Neuronal stem cell (in vitro differentiated cells): ENCODE measurements at regions not wholly inside any gene's neighbourhood (a gene's known extent, or its start where the extent isn't known, plus 50 kb on each side); places are given as distances from the start of the nearest gene placed in this dataset.
A peak's percentile ranks its signal among the peaks of the same experiment; 100 is the strongest.
"Not testable (repeated sequence)": the region's sequence is repeated elsewhere in the genome, so short reads cannot be mapped to it uniquely, and the experiment has no call there.

Experiments
- DNase-seq: peaks from one replicate; pipeline ENCODE4 v3.0.0-alpha.2; 2013; ENCODE audit warnings: low spot score
- H2AFZ ChIP-seq: one replicate; pipeline ENCODE4 v1.6.1; 2013; ENCODE audit warnings: mild to moderate bottlenecking, low read length, inconsistent platforms
- H2AK5ac ChIP-seq: 2 replicates; pipeline ENCODE4 v1.6.1; 2013; ENCODE audit warnings: low read depth, mild to moderate bottlenecking, inconsistent platforms, low read length, moderate library complexity, mixed read lengths
- H2BK120ac ChIP-seq: 2 replicates; pipeline ENCODE4 v1.6.1; 2013; ENCODE audit warnings: low read depth, mild to moderate bottlenecking, inconsistent platforms, low read length, moderate library complexity, mixed read lengths
- H2BK12ac ChIP-seq: one replicate; pipeline ENCODE4 v1.6.1; 2013; ENCODE audit warnings: low read length, inconsistent platforms
- H2BK15ac ChIP-seq: 2 replicates; pipeline ENCODE4 v1.6.1; 2013; ENCODE audit warnings: mild to moderate bottlenecking, low read length, inconsistent platforms, mixed read lengths
- H2BK5ac ChIP-seq: one replicate; pipeline ENCODE4 v1.6.1; 2013; ENCODE audit warnings: inconsistent platforms, mild to moderate bottlenecking, low read length, moderate library complexity
- H3K14ac ChIP-seq: one replicate; pipeline ENCODE4 v1.6.1; 2013; ENCODE audit warnings: low read length, inconsistent platforms
- H3K18ac ChIP-seq: 2 replicates; pipeline ENCODE4 v1.6.1; 2013; ENCODE audit warnings: low read length, inconsistent platforms
- H3K23ac ChIP-seq: 2 replicates; pipeline ENCODE4 v1.6.1; 2013; ENCODE audit warnings: low read depth, mild to moderate bottlenecking, mixed read lengths, low read length, inconsistent platforms; ENCODE audit not compliant: poor library complexity
- H3K27ac ChIP-seq: replicated peaks from 3 replicates; pipeline ENCODE4 v1.5.1; 2013; ENCODE audit warnings: low read length, inconsistent platforms
- H3K27me3 ChIP-seq, 3 experiments: 2 replicates each; pipeline ENCODE4 v1.6.1; 2013; ENCODE audit warnings: low read length in 3 of 3, mild to moderate bottlenecking in 2 of 3, inconsistent platforms in 1 of 3, low read depth in 1 of 3, mixed read lengths in 1 of 3, moderate library complexity in 1 of 3; ENCODE audit not compliant: control insufficient read depth in 3 of 3, insufficient read depth in 3 of 3
- H3K36me3 ChIP-seq, 2 donors: replicated peaks in 1 of 2; 2 replicates each; pipeline ENCODE4 v1.6.1; 2013; ENCODE audit warnings: low read length in 2 of 2; ENCODE audit not compliant: control insufficient read depth in 2 of 2, insufficient read depth in 2 of 2
- H3K4ac ChIP-seq: 2 replicates; pipeline ENCODE4 v1.6.1; 2013; ENCODE audit warnings: inconsistent platforms, mild to moderate bottlenecking, low read length, moderate library complexity
- H3K4me1 ChIP-seq, 2 donors: 1 replicate in 1 of 2; 2 replicates in 1 of 2; pipeline ENCODE4 v1.6.1; 2013; ENCODE audit warnings: low read length in 2 of 2, low read depth in 1 of 2; ENCODE audit not compliant: control insufficient read depth in 2 of 2, insufficient read depth in 1 of 2
- H3K4me2 ChIP-seq: one replicate; pipeline ENCODE4 v1.6.1; 2013; ENCODE audit warnings: mild to moderate bottlenecking, low read length, inconsistent platforms; ENCODE audit not compliant: insufficient read depth, poor library complexity, severe bottlenecking
- H3K4me3 ChIP-seq, 2 donors: 2 replicates each; pipeline ENCODE4 v1.5.1; 2013; ENCODE audit warnings: low read length in 2 of 2, mild to moderate bottlenecking in 2 of 2, inconsistent platforms in 1 of 2, moderate library complexity in 1 of 2
- H3K79me1 ChIP-seq: one replicate; pipeline ENCODE4 v1.6.1; 2013; ENCODE audit warnings: low read depth, mild to moderate bottlenecking, inconsistent platforms, low read length, moderate library complexity
- H3K9ac ChIP-seq: one replicate; pipeline ENCODE4 v1.6.1; 2013; ENCODE audit warnings: mild to moderate bottlenecking, low read depth, low read length, inconsistent platforms; ENCODE audit not compliant: poor library complexity
- H3K9me3 ChIP-seq, 2 donors: replicated peaks in 1 of 2; 2 replicates each; pipeline versions ENCODE3 to v1.6.1; 2013; ENCODE audit warnings: low read length in 2 of 2, mild to moderate bottlenecking in 2 of 2, inconsistent platforms in 1 of 2, low read depth in 1 of 2, mixed read lengths in 1 of 2, moderate library complexity in 1 of 2; ENCODE audit not compliant: control insufficient read depth in 2 of 2, insufficient read depth in 1 of 2
- H4K8ac ChIP-seq: one replicate; pipeline ENCODE4 v1.6.1; 2013; ENCODE audit warnings: low read depth, mild to moderate bottlenecking, inconsistent platforms, low read length, moderate library complexity
- H4K91ac ChIP-seq: one replicate; pipeline ENCODE4 v1.6.1; 2013; ENCODE audit warnings: low read length, low read depth, mild to moderate bottlenecking, inconsistent platforms; ENCODE audit not compliant: poor library complexity
- WGBS, 2 donors: extraction: QIAGEN DNeasy Blood & Tissue Kit; methylation state at CpG; one replicate each; pipeline ENCODE4 v1.1.7; 2013; ENCODE audit warnings: missing lambda C conversion rate in 2 of 2, mixed read lengths in 1 of 2; ENCODE audit not compliant: insufficient read length in 2 of 2, insufficient replicate concordance in 1 of 2; ENCODE audit errors: extremely low coverage in 2 of 2; 5-methylcytosine and 5-hydroxymethylcytosine counted together

GRCh38 chr2:2773080-2773479 lies 442.0 kb upstream of the MYT1L start:
- H2AK5ac ChIP-seq, H3K9ac ChIP-seq, H2BK12ac ChIP-seq, H3K27ac ChIP-seq, H2BK15ac ChIP-seq, H3K27me3 ChIP-seq, H2BK120ac ChIP-seq, H2AFZ ChIP-seq, H3K4me1 ChIP-seq, H3K36me3 ChIP-seq, H3K9me3 ChIP-seq, H4K8ac ChIP-seq, DNase-seq, H4K91ac ChIP-seq, H3K18ac ChIP-seq, H3K14ac ChIP-seq, H3K4me3 ChIP-seq, H3K23ac ChIP-seq, H3K79me1 ChIP-seq, H2BK5ac ChIP-seq, H3K4me2 ChIP-seq, H3K4ac ChIP-seq: not testable (repeated sequence)
- WGBS, 2 donors, result no CpG with 5 or more reads among the region's 11 CpGs

- Histone ChIP-seq H3K27ac (no peak overlapping the region), H2AK5ac (no peak overlapping the region), H3K4ac (no peak overlapping the region), H3K79me1 (no peaks in the 10 kb centered on the region), H2BK12ac (no peak overlapping the region), H3K4me3 (no peak overlapping the region), H4K91ac (no peak overlapping the region), H2BK120ac (no peak overlapping the region), H4K8ac (no peak overlapping the region), H3K27me3 (no peaks in the 10 kb centered on the region), H3K14ac (no peak overlapping the region), H3K4me2 (no peak overlapping the region), H2AFZ (no peak overlapping the region), H2BK15ac (no peak overlapping the region), H2BK5ac (no peak overlapping the region), H3K4me1 (no peaks in the 10 kb centered on the region), H3K18ac (no peak overlapping the region), H3K36me3 (no peaks in the 10 kb centered on the region), H3K9ac (no peak overlapping the region), H3K9me3 (no peaks in the 10 kb centered on the region), H3K23ac (no peak overlapping the region)
- no peak for DNase-seq
- no CpG with 5 or more reads among the region's 18 CpGs for WGBS, 2 donors
Measured at GRCh38 chr2:2771721-2772411, 440.8 kb upstream of the MYT1L start.

- WGBS, 2 donors, result no CpG with 5 or more reads among the region's 28 CpGs
- H3K4ac ChIP-seq, result no peak overlapping the region
- DNase-seq, result no peak
Measured at GRCh38 chr2:2769481-2770431, 438.7 kb upstream of the MYT1L start.

GRCh38 chr2:2768476-2768875 lies 437.4 kb upstream of the MYT1L start:
- Histone ChIP-seq H3K79me1 (no peaks in the 10 kb centered on the region), H2BK12ac (no peak overlapping the region), H3K27ac (no peak overlapping the region), H2BK120ac (no peak overlapping the region), H4K91ac (no peak overlapping the region), H3K27me3 (no peaks in the 10 kb centered on the region), H2BK15ac (no peak overlapping the region), H3K36me3 (no peaks in the 10 kb centered on the region), H3K9me3 (no peaks in the 10 kb centered on the region), H3K4ac (no peak overlapping the region), H3K23ac (no peak overlapping the region), H3K4me2 (no peak overlapping the region), H4K8ac (no peak overlapping the region), H3K14ac (peak overlapping the region; percentile 60), H2AFZ (no peak overlapping the region), H3K4me1 (peaks cover 0 to 2% of the 10 kb centered on the region in 2 donors), H3K18ac (no peak overlapping the region), H3K4me3 (no peak overlapping the region), H2AK5ac (no peak overlapping the region), H2BK5ac (no peak overlapping the region), H3K9ac (no peak overlapping the region)
- no CpG with 5 or more reads among the region's 6 CpGs for WGBS, 2 donors
- no peak for DNase-seq

More at GRCh38 chr2:2769481-2770431, 438.7 kb upstream of the MYT1L start:
- Histone ChIP-seq H2AFZ (no peak overlapping the region), H2BK15ac (no peak overlapping the region), H2BK120ac (no peak overlapping the region), H4K91ac (no peak overlapping the region), H2BK12ac (no peak overlapping the region), H3K18ac (peak overlapping the region; percentile 78), H3K27me3 (no peaks in the 10 kb centered on the region), H3K27ac (no peak overlapping the region), H3K79me1 (no peaks in the 10 kb centered on the region), H3K4me3 (peak overlapping the region in 1 of 2 donors; percentile 30), H3K4me1 (no peaks in the 10 kb centered on the region), H3K14ac (no peak overlapping the region), H4K8ac (no peak overlapping the region), H3K9ac (no peak overlapping the region), H2BK5ac (no peak overlapping the region), H2AK5ac (peak overlapping the region; percentile 71), H3K23ac (peak overlapping the region; percentile 27), H3K4me2 (no peak overlapping the region), H3K36me3 (no peaks in the 10 kb centered on the region), H3K9me3 (no peaks in the 10 kb centered on the region)
